GM10248 (cell line): ENCODE measurements at regions not wholly inside any gene's neighbourhood (a gene's known extent, or its start where the extent isn't known, plus 50 kb on each side); places are given as distances from the start of the nearest gene placed in this dataset.

Experiments used
- CTCF ChIA-PET: fragments of 300-600 bp; sonication (Branson Sonifier 250); formaldehyde crosslinking; extraction: SDS; loops from one replicate; lab custom pipeline; 2021; ENCODE audit warnings: antibody characterized with exemption; lab: Yijun Ruan, JAX
- POLR2A ChIA-PET: fragments of 350-650 bp; sonication (Branson Sonifier 250); formaldehyde crosslinking; extraction: SDS; loops from one replicate; lab custom pipeline; 2020; ENCODE audit warnings: antibody characterized with exemption; lab: Yijun Ruan, JAX
- DNase-seq: peaks from one replicate; pipeline ENCODE4 v3.0.0; 2012; ENCODE audit errors: extremely low spot score
- TF ChIP-seq, protein P1 (sequence below): IDR thresholded peaks from 2 replicates; pipeline ENCODE4 v1.5.1; 2012; ENCODE audit warnings: mild to moderate bottlenecking, low read depth; ENCODE audit errors: extremely low read depth, missing control alignments, control extremely low read depth

DNA sequence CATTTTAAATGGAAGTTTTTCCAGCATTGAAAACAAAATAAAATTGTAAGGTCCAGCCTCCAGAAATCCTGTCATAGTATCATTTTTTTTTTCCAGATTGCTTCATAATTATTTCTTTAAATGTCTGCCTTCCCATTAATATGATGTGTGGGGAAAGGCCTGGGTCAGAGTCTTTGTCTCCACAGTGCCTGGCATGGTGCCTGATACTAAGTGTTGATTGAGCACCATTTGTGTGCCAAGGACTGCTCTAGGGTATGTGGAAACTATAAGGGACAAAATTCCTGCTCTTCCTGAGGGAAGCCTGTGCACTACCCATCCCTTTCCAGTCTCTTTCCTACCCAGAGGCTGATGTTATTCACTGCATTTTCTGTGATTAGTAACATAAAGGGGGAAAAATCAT lies 53.1 kb upstream of the BEND4 start:
- CTCF ChIA-PET = no interaction called here
- TF ChIP-seq, protein P1, sequence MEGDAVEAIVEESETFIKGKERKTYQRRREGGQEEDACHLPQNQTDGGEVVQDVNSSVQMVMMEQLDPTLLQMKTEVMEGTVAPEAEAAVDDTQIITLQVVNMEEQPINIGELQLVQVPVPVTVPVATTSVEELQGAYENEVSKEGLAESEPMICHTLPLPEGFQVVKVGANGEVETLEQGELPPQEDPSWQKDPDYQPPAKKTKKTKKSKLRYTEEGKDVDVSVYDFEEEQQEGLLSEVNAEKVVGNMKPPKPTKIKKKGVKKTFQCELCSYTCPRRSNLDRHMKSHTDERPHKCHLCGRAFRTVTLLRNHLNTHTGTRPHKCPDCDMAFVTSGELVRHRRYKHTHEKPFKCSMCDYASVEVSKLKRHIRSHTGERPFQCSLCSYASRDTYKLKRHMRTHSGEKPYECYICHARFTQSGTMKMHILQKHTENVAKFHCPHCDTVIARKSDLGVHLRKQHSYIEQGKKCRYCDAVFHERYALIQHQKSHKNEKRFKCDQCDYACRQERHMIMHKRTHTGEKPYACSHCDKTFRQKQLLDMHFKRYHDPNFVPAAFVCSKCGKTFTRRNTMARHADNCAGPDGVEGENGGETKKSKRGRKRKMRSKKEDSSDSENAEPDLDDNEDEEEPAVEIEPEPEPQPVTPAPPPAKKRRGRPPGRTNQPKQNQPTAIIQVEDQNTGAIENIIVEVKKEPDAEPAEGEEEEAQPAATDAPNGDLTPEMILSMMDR = no peak
- POLR2A ChIA-PET = no interaction called here
- DNase-seq = no peak

DNA sequence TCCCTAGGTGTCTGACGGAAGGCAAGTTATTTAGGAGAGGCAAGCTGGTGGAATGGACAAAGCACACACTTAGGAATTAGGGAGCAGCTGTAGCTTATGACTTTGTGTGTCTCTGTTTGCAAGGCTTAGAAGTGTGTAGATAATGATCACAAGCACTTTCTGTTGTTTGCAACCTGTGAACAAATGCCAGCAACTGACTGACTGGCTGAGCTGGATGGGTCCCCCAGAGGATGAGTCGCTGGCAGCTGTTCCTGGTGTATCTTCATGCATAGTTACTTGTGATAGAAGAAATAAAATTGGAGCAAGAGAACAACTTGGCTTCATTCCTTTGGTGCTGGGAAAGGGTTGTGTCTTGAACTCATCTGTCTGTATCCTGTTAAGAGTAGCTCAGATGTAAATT lies 64.2 kb upstream of the BEND4 start:
- DNase-seq = no peak
- CTCF ChIA-PET = interaction anchor here (1.1 kb wide), 1 partner anchor 21 kb away, joined by 3 read pairs; no protein-coding TSS in a partner anchor
- POLR2A ChIA-PET = no interaction called here
- TF ChIP-seq, protein P1 = no peak

DNA sequence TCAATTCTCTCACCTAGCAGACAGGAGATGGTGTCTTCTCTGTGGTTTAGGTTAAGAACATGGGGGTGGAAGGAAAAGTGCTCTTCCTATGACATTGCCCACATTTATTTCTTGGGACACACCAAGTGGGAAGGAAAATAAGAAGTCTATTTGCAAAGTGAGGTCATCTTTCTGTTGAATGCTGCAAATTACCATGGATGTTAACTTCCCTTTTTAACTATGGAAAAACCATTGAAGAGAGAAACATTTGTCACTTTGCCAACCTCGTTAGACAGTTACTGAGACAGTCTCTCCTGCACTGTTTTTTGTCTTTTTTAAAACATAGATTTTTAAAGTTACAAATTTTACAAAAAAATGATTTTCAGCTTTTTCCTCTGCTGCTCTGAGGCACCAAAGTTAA lies 72.8 kb upstream of the BEND4 start:
- TF ChIP-seq, protein P1 = no peak
- DNase-seq = no peak
- CTCF ChIA-PET = no interaction called here
- POLR2A ChIA-PET = no interaction called here

DNA sequence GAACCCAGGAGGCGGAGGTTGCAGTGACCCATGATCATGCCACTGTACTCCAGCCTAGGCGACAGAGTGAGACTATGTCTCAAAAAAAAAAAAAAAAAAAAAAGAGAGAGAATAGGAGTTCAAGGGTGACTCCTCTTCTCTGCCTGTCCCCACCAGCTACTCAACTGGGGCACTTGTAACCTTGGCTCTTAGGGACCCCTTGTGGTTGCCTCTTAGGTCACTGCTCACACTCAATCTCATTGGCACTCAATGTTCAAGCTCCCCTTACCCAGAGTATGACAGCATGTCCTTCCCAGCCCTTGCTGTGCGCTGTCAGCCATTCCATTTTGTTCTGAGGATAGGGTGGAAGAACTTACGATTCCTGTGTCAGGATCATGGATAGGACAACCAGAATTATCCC lies 82.4 kb upstream of the BEND4 start:
- ChIA-PET POLR2A (no interaction called here), CTCF (interaction anchor here (1.0 to 1.5 kb wide), 4 partner anchors 12 to 277 kb away, joined by 3 to 4 read pairs (median 3); no protein-coding TSS in a partner anchor)
- TF ChIP-seq, protein P1 = no peak
- no peak for DNase-seq

DNA sequence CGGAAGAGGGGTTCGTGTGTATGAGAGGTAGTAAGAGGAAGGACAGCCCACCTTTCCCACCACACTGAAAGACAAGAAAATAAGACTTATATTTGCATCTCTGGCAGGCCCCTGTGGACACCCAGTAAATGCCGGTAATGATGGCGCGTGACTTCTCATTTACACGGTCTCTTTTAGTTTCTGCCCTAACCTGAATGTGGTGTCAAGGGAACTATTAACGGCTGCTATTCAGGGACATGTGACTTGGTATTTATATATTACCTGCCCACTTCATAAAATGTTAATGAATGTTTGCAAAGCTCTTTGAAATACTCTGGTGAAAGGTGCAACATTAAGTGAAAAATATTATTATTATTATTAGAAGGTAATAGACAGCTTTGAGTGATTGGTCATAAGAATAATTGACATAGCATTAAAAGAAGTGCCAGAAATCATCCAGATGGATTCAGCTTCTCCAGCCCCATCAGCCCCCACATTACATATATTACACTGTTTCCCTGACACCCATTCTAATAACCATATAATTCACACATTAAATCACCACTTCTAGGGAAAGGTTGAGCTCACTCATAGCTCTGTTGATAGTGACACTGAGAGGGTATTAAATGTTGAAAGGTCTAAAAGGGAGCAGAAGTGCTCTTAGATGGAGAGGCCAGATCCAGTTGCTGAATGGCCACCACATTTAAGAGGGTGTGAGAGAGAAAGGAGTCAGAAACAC lies 83.0 kb upstream of the BEND4 start:
- TF ChIP-seq, protein P1 = no peak
- POLR2A ChIA-PET = no interaction called here
- no peak for DNase-seq
- CTCF ChIA-PET = interaction anchor here (1.0 to 1.3 kb wide), 3 partner anchors 23 to 278 kb away, joined by 3 to 4 read pairs (median 3); no protein-coding TSS in a partner anchor

DNA sequence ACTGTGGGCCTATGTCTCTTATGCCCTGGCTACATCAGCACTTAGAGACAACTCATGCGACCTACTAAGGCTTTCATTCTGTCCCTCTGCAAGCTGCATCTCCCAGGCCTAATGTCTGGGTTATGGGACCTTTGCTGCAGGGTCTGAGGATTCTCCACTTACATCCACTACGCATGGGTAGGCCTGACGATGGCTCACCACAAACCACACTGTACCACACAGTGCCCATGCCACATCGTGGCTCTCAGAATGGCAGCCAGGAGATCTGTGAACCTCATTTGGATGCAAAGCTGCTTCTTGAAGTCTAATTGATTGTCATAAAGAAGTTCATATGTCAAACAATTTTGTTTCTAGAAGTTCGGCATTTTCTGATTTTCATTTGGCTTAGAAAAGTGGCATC lies 84.6 kb upstream of the BEND4 start:
- TF ChIP-seq, protein P1 = no peak
- POLR2A ChIA-PET = no interaction called here

DNA sequence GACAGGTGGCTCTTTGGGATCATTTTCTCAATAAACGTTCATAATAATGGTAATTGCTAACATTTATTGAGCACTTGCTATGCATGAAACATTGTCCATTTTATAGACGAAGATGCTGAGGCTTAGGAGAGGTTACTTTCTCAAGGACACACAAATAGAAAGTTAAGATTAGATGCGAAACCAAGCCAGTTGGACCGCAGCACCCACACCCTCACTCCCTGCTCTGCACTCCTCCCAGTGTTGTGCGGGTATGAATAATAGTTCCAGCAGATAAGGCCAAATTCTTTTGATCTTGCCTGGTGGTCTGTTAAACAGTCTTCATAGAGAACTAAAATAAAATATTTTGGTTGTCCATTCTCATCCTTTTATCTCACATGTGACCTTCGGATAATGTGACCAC lies 85.0 kb upstream of the BEND4 start:
- ChIA-PET POLR2A (no interaction called here), CTCF (no interaction called here)
- DNase-seq = no peak
- TF ChIP-seq, protein P1 = no peak

More for the DNA sequence above, 84.6 kb upstream of the BEND4 start:
- no peak for DNase-seq
- CTCF ChIA-PET = no interaction called here
